GM12878 (cell line): ENCODE measurements at regions not wholly inside any gene's neighbourhood (a gene's known extent, or its start where the extent isn't known, plus 50 kb on each side); places are given as distances from the start of the nearest gene placed in this dataset. TPM values are rescaled to one million over a fixed set of nuclear protein-coding genes. Genes with fewer than 3 reads are reported as not detected.
"Not testable (repeated sequence)": the region's sequence is repeated elsewhere in the genome, so short reads cannot be mapped to it uniquely, and the experiment has no call there.

Experiments used
- ATAC-seq: fragments of 200-7000 bp; cut with Tn5 transposase; 3 replicates; pipeline ENCODE4 v1.9.1; 2020; ENCODE audit warnings: mild to moderate bottlenecking, moderate library complexity
- BruUV-seq: library from RNA; stranded (reverse); fragments of 400-500 nt; replicated peaks from 2 replicates; lab custom pipeline; 2021; lab: Mats Ljungman, UMichigan
- CTCF ChIA-PET: fragments of 300-600 bp; sonication (Branson Sonifier 250); formaldehyde crosslinking; extraction: SDS; loops from one replicate; lab custom pipeline; 2021; ENCODE audit warnings: inconsistent platforms; lab: Yijun Ruan, JAX
- POLR2A ChIA-PET: fragments of 350-600 bp; formaldehyde crosslinking; extraction: SDS; loops from one replicate; lab custom pipeline; 2021; ENCODE audit warnings: inconsistent platforms; lab: Charles Lee
- RAD21 ChIA-PET: fragments of 300-600 bp; sonication (Branson Sonifier 250); formaldehyde crosslinking; loops from one replicate; lab custom pipeline; 2023; ENCODE audit warnings: antibody characterized with exemption; ENCODE audit not compliant: unreplicated experiment; lab: Charles Lee
- SMC1A ChIA-PET: fragments of 300-600 bp; sonication (Branson Sonifier 250); formaldehyde crosslinking; loops from one replicate; lab custom pipeline; 2023; ENCODE audit not compliant: unreplicated experiment, uncharacterized antibody; lab: Charles Lee
- DNase-seq: peaks from one replicate; pipeline ENCODE4 v3.0.0-alpha.2; 2011; ENCODE audit warnings: low read depth, low spot score
- FAIRE-seq: peaks from 3 replicates; lab custom pipeline; 2011; peaks lifted over from hg19 to GRCh38; lab: Jason Lieb, UNC
- H2AFZ ChIP-seq: 2 replicates; pipeline ENCODE4 v1.6.0; 2011; ENCODE audit warnings: low read depth, low read length, control low read depth; ENCODE audit not compliant: control insufficient read depth
- H3K27ac ChIP-seq: 2 replicates; pipeline ENCODE4 v1.5.1; 2011; ENCODE audit warnings: control low read depth; ENCODE audit not compliant: control insufficient read depth, insufficient read depth
- H3K27me3 ChIP-seq, 2 experiments: replicated peaks in 1 of 2; 2 replicates each; pipeline versions ENCODE4 v1.6.0 to v1.6.1; 2011; ENCODE audit warnings: low read length in 1 of 2; ENCODE audit not compliant: control insufficient read depth in 2 of 2, insufficient read depth in 2 of 2
- H3K36me3 ChIP-seq, 2 experiments: 2 replicates each; pipeline ENCODE4 v1.5.1; 2011; ENCODE audit warnings: low read length in 1 of 2; ENCODE audit not compliant: control insufficient read depth in 2 of 2, insufficient read depth in 2 of 2
- H3K4me1 ChIP-seq: 2 replicates; pipeline ENCODE4 v1.6.1; 2011; ENCODE audit warnings: mild to moderate bottlenecking, low read length, moderate library complexity, mixed read lengths; ENCODE audit not compliant: control insufficient read depth, insufficient read depth
- H3K4me2 ChIP-seq: 2 replicates; pipeline ENCODE4 v1.6.0; 2011; ENCODE audit warnings: control low read depth; ENCODE audit not compliant: control insufficient read depth, insufficient read depth
- H3K4me3 ChIP-seq: fragments of 200-600 bp; sonication (generic); 2 replicates; pipeline ENCODE4 v1.5.1; 2016
- H3K79me2 ChIP-seq: 2 replicates; pipeline ENCODE4 v1.6.0; 2011; ENCODE audit warnings: low read length; ENCODE audit not compliant: control insufficient read depth, insufficient read depth
- H3K9ac ChIP-seq: 2 replicates; pipeline ENCODE4 v1.8.0; 2011; ENCODE audit warnings: low read length, control low read depth, mixed read lengths; ENCODE audit not compliant: control insufficient read depth, insufficient read depth
- H3K9me3 ChIP-seq: replicated peaks from 3 replicates; pipeline ENCODE4 v1.5.1; 2011; ENCODE audit warnings: mild to moderate bottlenecking, low read length; ENCODE audit not compliant: control insufficient read depth, insufficient read depth
- H4K20me1 ChIP-seq: 2 replicates; pipeline ENCODE4 v1.6.0; 2011; ENCODE audit not compliant: control insufficient read depth, insufficient read depth
- CHD4 ChIP-seq: fragments of 200-600 bp; sonication (generic); IDR thresholded peaks from 2 replicates; pipeline ENCODE4 v1.6.1; 2016; ENCODE audit warnings: mild to moderate bottlenecking
- HDAC6 ChIP-seq: fragments of 200-600 bp; sonication (generic); IDR thresholded peaks from one replicate; pipeline ENCODE4 v1.8.0; 2017; ENCODE audit warnings: antibody characterized with exemption; ENCODE audit not compliant: unreplicated experiment
- WGBS: methylation state at CpG from one replicate; pipeline ENCODE4 v1.1.6; 2016; ENCODE audit warnings: low lambda C conversion rate; ENCODE audit not compliant: insufficient replicate concordance, insufficient coverage; ENCODE audit errors: missing lambda C conversion rate; 5-methylcytosine and 5-hydroxymethylcytosine counted together
- in situ Hi-C: fragments of 300-500 bp; cut with MboI; formaldehyde crosslinking; loops from 9 replicates; pipeline ENCODE4 v1.14.3; 2018; ENCODE audit warnings: mixed read lengths
- intact Hi-C: fragments of 100-400 bp; cut with micrococcal nuclease; formaldehyde crosslinking; loops from one replicate; pipeline ENCODE4 v1.14.2; 2022; ENCODE audit not compliant: unreplicated experiment
- small RNA-seq: library from RNA; depleted of rRNA; stranded (forward); fragments of <200 nt; gene quantifications from one replicate; pipeline ENCODE3, GENCODE V24; 2014

GRCh38 chr9:85077944-85078343, 408.4 kb downstream of the NTRK2 start:
- DNase-seq (no peak), FAIRE-seq (no peak), ATAC-seq (no peak)
- Histone ChIP-seq H4K20me1 (no peaks in the 10 kb centered on the region), H3K4me1 (no peaks in the 10 kb centered on the region), H2AFZ (no peak overlapping the region), H3K27ac (no peak overlapping the region), H3K36me3 (no peaks in the 10 kb centered on the region), H3K79me2 (no peaks in the 10 kb centered on the region), H3K4me3 (no peak overlapping the region), H3K9ac (no peak overlapping the region), H3K4me2 (no peak overlapping the region), H3K27me3 (no peaks in the 10 kb centered on the region), H3K9me3 (no peaks in the 10 kb centered on the region; the same call in 2 of the 3 replicates)
- CTCF ChIA-PET: interaction anchor here (0.9 kb wide), 1 partner anchor 65 kb away, joined by 3 read pairs; no protein-coding TSS in a partner anchor
- SMC1A ChIA-PET: interaction anchor here (0.6 to 1.1 kb wide), 2 partner anchors 39 to 41 kb away, joined by 3 read pairs; no protein-coding TSS in a partner anchor
- 50% methylated on average over 5 of the region's 5 CpGs for WGBS
- BruUV-seq: no TSS peak
- in situ Hi-C loops: no loop called here
- TF ChIP-seq CHD4 (no peak), HDAC6 (no peak)
- RAD21 ChIA-PET: no interaction called here
- POLR2A ChIA-PET: no interaction called here
- intact Hi-C loops: no loop called here

DNA sequence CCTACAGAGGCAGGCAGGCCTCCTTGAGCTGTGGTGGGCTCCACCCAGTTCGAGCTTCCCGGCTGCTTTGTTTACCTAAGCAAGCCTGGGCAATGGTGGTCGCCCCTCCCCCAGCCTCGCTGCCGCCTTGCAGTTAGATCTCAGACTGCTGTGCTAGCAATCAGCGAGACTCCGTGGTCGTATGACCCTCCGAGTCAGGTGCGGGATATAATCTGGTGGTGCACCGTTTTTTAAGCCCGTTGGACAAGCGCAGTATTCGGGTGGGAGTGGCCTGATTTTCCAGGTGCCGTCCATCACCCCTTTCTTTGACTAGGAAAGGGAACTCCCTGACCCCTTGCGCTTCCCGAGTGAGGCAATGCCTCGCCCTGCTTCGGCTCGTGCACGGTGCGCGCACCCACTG, 407.6 kb downstream of the NTRK2 start:
- intact Hi-C loops, CTCF ChIA-PET, H3K9ac ChIP-seq, H3K27ac ChIP-seq, H3K4me3 ChIP-seq, SMC1A ChIA-PET, FAIRE-seq, H3K27me3 ChIP-seq, H3K36me3 ChIP-seq, H3K4me1 ChIP-seq, H3K9me3 ChIP-seq, H4K20me1 ChIP-seq, H2AFZ ChIP-seq, RAD21 ChIA-PET, in situ Hi-C loops, POLR2A ChIA-PET, ATAC-seq, BruUV-seq, H3K4me2 ChIP-seq, DNase-seq, H3K79me2 ChIP-seq: not testable (repeated sequence)
- 42% methylated on average over 10 of the region's 23 CpGs for WGBS

Small RNA genes lying in the stretch of these regions (small RNA-seq; reads per million reads assigned to genes)
- not detected for gene UBE2V1P10
